NCI-H345 (cell line): ENCODE measurements at regions not wholly inside any gene's neighbourhood (a gene's known extent, or its start where the extent isn't known, plus 50 kb on each side); places are given as distances from the start of the nearest gene placed in this dataset.
"Not testable (repeated sequence)": the region's sequence is repeated elsewhere in the genome, so short reads cannot be mapped to it uniquely, and the experiment has no call there.

Source experiments
- DNase-seq: peaks from one replicate; lab custom pipeline; 2025; lab: John Stamatoyannopoulos, UW

DNA sequence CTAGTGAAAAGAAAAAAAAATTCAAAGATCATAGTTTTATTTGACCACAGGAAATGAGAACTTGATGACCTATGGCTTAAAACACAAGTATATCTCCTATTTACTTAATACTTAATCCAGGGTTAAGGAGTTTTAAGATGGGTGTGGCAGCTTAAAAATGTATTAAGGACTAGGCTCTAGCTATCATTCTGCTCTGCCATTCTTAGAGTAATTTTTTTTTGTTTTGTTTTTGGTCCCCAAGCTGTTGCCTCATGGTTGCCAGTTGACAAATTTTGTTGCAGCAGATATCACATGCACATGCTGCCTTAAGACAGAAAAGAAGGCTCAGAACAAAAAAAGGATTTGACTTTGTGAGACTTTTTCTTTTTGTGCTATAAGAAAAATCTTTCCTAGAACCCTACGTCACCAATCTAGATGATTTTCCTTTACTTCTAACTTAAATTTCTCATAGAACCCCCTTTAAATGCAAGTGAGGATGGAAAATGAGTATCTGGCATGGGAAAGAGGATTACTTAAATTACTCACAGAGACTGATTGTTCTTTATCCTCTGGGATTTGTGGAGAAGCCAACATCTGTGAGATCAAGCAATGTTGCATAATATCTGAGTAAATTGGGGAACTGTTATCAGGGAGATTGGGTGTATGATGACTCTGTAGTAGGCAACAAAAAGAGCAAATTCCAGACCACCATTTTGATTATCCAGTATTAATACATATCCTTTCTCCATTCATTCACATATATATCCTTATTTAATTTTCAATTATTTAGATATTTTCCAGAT lies 364.7 kb upstream of the CD180 start:
- DNase-seq: no peak

DNA sequence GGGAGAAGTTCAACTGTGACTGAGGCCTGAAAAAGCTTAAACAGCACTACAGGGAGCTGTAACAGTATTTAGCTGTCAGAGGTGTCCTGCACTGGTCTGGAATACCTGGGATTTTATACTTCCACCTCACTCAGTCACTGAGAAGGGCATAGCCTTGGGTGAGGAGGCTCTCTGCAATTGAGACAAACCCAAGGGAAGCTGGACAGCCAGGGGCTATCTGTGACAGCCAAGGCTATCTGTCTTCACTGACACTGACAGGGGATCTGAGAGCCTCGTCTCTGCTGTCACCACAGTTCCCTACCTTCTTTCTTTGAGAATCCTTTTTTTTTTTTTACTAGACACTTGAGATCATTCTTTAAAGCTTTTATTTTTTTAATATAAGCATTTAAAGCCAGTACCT lies 356.2 kb upstream of the CD180 start:
- DNase-seq: no peak

DNA sequence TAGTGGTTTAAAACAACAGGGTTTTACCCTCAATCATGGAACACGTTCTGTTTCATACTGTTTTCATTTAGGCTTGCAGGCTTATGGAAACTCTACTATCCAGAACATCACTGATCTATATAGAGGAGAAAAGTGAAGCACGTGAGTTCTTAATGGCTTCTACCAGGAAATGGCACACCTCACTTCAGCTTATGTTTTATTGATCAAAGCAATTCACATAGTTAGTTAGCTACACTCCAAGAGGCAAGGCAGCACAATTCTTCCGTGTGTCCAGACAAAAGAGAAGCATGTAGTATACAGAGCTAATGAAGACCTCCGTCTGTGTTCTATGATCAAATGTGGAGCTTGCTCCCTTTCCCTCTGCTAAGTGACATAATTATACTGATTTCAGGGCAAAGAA lies 353.3 kb upstream of the CD180 start:
- DNase-seq: no peak

DNA sequence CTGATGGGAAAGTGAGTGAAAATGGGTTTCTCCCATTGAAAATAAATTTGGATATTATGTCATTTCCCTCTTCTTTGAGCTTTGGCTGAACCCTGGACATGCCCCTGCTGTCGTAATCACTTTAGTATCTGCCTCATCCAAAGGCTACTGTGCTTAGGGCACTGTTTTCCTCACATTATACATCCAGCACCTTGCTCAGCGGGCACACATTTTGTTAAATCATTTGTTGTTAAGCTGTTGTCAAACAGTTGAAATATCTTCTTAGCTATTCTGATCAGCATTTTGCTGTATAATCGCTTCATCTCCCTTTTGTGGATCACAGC lies 352.7 kb upstream of the CD180 start:
- DNase-seq: no peak

DNA sequence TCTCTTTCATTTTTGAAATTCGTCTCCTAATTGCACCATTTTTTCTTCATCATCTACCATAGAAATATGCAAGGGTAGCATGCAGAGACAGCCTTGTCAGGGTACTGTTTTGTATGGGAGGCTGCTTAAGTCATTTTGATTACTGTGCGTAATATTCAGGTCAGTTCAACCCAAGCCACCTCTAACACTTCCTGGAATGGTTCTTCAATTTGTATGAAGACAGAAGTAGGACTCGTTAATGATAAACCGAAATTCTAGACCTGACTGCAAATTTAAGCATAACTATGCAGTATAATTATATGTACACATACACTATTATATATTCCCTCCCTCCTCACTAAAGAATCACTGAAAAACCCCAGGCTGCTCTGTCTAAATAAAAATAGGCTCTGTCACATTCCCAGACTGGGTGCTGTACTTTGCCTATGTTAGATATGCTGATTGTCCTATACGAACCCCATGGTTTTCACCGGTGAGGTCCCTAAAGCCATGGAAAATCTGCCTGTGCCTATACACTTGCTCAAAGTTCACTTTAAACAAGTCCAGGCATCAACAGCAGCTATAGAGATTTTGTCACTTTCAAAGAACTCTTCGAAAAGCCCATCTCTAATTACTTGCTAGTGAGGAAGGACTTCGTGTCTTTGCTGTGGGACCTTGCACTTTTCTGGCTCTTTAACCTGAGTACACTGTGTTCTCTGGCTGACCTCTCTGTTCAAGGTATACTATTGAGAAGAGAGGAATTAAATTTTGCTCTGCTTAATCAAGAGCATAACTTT lies 352.1 kb upstream of the CD180 start:
- no peak for DNase-seq

DNA sequence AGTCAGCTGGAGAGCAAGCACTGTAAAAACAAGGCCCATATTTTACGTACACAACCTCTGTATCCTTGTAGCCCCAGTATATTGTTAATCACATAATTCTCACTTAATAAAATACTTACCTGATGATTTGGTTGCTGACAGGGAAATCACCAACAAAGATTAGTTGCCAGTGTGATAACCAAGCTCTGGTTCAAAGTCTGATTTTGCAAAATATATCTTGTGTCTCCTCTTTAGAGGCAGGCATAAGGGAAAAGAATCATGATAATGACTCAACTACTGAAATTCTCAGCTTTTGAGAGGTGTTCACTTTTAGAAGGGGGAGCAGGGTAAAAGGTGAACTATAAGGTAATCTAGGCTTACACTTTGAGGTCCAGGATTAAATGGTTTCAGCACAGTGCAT lies 351.1 kb upstream of the CD180 start:
- no peak for DNase-seq

DNA sequence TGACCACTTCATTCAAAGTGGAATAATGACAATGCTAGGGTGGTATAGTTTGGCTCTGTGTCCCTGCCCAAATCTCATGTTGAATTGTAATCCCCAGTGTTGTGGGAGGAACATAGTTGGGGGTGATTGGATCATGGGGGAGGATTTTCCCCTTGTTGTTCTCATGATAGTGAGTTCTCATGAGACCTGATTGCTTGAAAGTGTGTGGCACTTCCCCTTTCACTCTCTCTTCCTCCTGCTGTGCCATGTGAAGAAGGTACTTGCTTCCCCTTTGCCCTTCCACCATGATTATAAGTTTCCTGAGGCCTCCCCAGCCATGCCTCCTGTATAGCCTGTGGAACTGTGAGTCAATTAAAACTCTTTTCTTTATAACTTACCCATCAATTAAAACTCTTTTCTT lies 348.3 kb upstream of the CD180 start:
- DNase-seq: not testable (repeated sequence)

DNA sequence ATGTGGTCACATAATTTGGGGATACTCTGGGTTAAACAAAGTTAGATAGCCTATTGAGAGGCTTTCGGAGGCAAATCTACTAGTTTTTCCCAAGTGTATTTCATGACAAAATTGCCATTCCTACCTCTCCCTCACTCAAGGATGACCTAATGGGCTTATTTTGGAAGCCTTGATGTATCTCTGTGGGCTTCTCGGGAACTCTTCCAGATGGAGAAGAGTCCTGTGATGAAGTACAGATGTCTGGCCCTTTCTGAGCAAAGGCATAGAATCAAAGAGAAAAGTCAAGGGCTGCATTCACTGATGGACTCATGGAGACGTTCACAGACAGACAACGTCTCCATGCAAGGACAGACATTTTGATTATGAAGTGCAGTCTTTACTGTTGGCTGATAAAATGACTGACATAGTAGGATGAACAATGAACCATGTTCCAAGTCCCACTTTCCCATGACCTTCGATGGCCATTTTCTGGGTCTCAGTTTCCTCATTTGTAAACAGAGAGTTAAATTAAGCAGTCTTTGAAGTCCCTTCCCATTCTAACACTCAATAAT lies 347.2 kb upstream of the CD180 start:
- no peak for DNase-seq

DNA sequence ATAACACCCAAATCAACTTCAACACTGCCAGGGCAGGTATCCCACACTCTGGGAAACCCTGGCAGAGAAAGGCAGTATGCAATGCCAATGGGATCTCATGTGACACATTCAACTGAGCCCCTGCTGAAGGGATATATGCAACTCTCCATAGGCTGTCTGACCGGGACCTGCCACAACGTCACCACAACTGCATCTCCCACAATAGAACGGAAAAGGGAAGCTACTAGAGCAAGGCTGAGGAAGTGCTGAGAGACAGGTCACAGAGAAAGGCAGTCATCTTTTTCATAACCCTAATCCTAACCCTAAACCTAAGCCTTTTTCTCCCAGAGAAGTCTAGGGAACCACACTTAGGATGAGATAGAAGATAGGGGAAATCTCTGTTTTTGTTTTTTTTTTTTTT lies 345.9 kb upstream of the CD180 start:
- DNase-seq: no peak

DNA sequence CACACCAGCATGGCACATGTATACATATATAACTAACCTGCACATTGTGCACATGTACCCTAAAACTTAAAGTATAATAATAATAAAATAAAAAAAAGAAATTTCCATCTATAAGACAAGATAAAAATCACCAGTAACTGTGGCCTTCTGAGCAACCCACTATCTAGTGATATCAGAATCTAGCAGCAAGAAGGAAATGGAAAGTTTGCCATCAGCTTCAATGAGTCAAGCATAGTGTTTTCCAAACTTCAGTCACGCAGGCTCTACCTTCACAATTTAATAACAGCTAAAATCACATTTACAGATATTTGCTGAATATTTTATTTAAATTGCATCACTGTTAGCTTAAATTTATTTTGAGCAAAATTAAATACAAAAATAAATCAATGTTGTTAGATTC lies 345.3 kb upstream of the CD180 start:
- no peak for DNase-seq

DNA sequence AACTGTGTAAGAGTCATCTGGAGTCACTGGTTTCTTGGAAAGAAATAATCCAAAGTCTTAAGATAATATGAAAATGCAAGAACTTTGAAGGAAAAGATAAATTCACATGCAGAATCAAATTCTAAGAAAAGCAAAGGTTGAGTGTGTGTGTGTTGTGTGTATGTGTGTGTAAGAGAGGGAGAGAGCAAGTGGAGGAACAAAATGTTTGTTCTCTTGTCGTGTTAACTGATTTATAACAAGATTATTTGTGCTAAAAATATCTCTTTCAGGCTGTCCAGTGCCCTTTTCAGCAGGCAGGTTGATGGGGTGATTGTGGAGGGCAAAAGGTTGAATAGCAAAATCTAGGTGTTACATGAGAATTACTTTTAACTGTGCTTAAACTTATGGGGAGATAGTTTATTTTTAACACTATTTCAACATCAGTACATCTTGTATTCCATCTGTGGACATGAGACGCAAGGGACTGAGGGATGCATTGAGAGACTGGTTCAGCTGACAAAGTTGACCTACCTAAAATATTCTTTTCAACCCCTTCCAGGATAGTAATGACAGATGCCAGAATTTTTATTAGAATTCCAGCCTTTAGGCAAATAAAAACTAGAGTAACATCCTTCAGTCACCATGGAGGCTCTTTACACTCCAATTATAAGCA lies 342.4 kb upstream of the CD180 start:
- no peak for DNase-seq

DNA sequence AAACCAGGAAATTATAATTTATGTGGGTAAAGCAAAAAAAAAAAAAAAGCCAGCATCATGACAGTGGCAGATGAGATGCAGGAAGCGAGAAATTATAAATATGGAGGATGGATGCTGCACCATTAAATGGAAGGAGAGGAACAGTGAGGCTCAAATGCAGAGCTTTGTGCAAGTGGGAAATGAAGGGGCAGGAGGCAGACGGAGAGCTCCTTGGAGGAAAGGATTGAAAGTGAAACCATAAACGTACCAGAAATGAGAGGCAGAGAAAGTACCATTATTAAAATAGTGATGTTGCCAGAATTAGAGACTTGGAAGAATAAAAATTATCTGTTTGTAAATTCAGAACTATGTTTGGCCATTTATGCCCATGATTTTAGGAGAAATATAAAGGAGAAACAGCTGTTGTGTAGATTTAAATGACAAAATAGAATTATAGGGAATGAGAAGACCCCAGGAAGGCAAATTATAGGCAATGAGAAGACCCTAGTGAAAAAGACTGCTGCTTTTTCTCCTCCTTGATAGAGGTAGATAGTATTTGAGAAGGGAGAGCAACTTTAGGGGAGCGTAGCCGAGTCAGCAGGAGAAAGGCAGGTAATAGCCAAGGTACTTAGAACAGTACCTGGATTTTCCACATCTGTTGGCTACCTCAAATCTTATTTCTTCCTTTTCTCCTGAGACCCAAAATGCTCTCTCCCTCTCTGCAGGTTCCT lies 341.0 kb upstream of the CD180 start:
- DNase-seq: no peak

DNA sequence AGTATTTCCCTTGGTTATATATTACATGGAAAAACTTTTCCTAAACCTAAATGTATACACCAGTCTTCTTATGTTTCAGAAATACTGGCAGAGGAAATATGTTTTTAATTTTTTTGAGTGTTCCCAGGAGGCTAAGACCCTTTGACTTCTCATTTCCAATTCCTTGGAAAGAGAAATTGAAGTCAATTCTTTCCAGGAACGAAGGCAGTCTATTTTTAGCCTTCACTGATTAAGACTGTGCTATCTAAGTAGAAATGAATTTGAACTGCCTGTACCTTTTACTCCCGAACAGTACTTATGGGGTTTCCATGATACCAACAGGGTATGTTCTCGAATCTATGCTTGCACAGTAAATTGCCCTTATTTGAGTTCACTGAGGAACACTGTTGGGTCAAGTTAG lies 340.3 kb upstream of the CD180 start:
- no peak for DNase-seq

DNA sequence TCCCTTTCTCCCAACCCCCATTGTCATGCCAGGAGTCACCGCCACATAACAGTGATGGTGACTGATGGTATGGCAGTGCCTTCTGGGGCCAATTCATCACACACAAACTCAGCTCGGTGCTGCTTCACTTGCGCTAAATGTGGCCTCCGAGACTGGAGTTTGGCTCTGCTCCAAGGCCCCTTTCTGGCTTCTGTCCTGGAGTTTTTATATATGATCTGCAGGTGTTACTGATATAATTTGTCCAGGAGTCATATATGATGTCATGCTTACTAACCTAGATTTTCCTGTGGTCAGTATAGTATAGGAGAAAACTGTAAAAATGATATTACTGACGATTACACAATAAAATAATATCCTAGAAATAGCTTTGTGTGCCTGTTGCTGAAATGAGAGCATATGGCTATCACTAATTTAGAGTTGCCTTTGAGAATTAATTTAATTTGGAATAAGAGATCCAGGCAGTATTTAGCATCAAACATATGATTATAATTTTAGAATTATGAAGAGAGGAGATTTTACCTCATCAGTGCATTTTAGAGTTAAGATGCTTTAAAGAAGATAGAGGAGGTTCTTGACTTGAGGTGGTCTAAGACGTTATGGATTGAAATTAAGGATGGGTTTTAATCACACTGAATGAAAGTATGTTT lies 334.1 kb upstream of the CD180 start:
- peak; percentile 40 for DNase-seq

DNA sequence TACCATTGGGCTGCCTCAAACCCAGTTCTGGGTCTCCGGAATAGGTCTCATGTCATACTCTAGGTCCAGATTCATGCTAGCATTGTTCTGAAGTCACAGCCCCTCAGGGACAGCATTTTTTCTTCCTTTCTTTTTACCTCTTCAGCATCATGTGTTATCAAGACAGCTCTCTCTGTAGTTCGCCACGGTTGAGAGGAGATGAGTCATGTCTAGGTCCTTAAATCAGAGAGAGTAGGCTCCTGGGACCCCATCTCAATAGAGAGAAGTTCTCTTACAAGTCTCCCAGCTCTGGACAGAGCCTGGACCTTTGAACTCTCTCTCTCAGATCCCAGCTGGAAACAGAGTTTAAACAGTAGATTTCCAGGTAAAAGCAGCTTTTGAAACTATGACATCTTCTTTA lies 332.4 kb upstream of the CD180 start:
- DNase-seq: no peak

DNA sequence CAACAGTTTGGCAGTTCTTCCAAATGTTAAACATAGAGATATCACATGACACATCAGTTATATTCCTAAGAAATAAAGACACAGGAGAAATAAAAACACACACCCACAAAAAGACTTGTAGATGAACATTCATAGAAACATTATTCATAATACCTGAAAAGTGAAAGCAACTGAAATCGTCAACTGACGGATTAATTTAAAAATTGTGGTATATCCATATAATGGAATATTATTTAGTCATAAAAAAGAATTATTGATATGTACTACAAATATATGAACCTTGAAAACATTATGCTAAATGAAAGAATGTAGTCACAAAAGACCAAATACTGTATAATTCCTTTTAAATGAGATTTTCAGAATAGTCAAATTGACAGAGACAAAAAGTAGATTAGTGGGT lies 330.2 kb upstream of the CD180 start:
- no peak for DNase-seq

DNA sequence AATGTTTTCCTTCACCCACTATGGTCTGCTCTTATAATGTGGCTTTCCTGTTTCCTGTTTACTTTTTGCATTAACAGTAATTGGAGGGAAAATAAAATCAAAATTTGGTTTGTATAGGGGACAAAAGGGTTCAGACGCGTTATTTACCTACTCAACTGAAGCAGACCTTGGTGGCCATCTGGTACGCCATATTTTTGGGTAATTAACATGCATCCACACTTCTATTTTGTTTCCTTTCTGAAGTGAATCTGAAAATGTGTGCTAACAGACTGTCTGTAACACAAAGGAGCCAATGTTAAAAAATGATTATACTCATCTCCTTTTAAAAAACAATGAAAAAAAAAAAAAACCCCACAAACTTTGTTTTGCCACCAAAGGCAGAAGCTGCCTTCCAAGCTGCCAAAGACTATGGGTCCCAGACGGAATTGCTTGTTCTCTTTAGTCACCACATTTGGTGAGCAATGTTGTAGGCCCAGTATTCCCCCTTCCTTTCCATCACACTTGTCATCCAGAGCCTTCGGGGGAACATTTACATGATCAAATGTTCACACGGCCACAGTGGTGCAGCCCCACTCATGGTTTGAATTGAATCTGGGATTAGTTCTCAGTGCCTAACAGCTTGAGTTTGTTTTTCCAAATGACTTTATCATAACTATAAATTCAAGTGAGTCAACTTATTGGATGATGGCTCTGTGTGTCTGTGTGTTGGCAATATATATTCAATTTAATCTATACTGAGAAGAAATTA lies 323.7 kb upstream of the CD180 start:
- no peak for DNase-seq

DNA sequence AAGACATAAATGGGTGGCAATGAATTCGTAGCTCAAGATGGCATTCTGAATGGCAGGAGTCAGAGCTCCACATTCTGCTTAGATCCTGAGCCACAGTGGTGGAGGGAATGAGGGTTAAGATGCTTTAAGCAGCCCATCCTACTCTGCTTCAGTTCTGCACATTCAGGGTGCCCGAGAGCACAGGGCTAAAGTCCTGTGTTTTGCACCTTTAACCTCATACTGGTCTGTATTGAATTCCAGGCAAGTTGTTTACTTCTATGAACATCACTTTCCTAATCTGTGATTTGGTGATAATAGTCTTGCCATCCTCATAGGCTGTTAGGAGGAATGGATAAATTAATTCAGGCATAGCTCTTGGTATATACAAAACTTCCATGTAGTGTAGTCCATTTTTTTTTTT lies 321.6 kb upstream of the CD180 start:
- no peak for DNase-seq

DNA sequence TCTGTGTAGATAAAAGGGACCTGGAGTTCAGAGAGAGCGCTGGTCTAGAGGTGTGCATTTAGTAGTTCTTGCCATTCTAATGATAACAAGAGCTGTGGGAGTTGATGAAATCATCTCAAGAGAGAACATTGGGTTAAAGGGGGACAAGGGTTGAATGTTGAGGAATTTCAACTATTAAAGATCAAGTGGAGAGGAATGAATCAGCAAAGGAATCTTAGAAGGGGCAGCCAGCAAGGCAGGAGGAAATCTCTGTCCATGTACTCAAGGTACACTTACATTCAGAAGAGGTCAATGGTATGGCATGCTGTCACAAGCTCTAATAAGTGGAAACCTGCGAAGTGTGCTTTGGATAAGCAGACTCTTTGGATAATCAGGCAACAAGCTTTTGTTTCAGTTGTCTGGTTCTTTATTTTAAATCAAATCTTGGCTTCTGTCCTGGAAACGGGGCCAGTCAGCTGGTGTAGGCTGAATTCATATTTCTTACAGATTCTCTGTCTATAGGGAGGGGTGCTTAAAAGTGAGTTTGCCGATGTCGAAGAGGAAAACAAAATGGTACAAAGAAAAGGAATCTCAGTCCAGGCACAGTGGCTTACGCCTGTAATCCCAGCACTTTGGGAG lies 320.5 kb upstream of the CD180 start:
- DNase-seq: no peak

DNA sequence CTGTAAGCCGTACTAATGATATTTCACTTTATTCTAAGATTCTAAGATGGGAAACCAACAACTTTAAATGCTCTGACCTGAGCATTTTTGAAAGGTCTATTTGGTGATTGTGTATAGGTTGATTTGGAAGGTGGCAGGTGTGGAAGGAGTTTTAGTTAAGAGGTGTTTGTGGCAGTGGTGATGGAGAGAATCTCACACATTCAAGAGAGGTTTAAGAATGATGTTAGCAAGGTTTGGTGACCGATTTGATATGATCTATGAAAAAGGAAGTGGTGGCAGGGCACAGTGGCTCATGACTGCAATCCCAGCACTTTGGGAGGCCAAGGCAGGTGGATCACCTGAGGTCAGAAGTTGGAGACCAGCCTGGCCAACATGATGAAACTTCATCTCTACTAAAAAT lies 319.2 kb upstream of the CD180 start:
- DNase-seq: no peak
